Hepatocyte (in vitro differentiated cells): ENCODE measurements at regions not wholly inside any gene's neighbourhood (a gene's known extent, or its start where the extent isn't known, plus 50 kb on each side); places are given as distances from the start of the nearest gene placed in this dataset.
"Not testable (repeated sequence)": the region's sequence is repeated elsewhere in the genome, so short reads cannot be mapped to it uniquely, and the experiment has no call there.

Experiments used
- DNase-seq: peaks from one replicate; pipeline ENCODE4 v3.0.0-alpha.2; 2016; ENCODE audit warnings: low spot score
- H2AFZ ChIP-seq: fragments of 200-600 bp; sonication (generic); 2 replicates; pipeline ENCODE4 v1.6.0; 2016; ENCODE audit warnings: antibody characterized with exemption, mild to moderate bottlenecking
- H3K27ac ChIP-seq: fragments of 200-600 bp; sonication (generic); 2 replicates; pipeline ENCODE4 v1.5.1; 2016; ENCODE audit warnings: mild to moderate bottlenecking
- H3K27me3 ChIP-seq: fragments of 200-600 bp; sonication (generic); 2 replicates; pipeline ENCODE4 v1.6.1; 2016
- H3K36me3 ChIP-seq: fragments of 200-600 bp; sonication (generic); replicated peaks from 2 replicates; pipeline ENCODE4 v1.5.1; 2016; ENCODE audit warnings: low read depth; ENCODE audit not compliant: insufficient read depth
- H3K4me1 ChIP-seq: fragments of 200-600 bp; sonication (generic); 2 replicates; pipeline ENCODE4 v1.5.1; 2016; ENCODE audit warnings: mild to moderate bottlenecking, moderate library complexity; ENCODE audit not compliant: insufficient read depth
- H3K4me2 ChIP-seq: fragments of 200-600 bp; sonication (generic); 2 replicates; pipeline ENCODE4 v1.6.0; 2016
- H3K4me3 ChIP-seq: fragments of 200-600 bp; sonication (generic); 2 replicates; pipeline ENCODE4 v1.5.1; 2016; ENCODE audit warnings: mild to moderate bottlenecking
- H3K79me2 ChIP-seq: fragments of 200-600 bp; sonication (generic); 2 replicates; pipeline ENCODE4 v1.6.0; 2017; ENCODE audit warnings: mild to moderate bottlenecking
- H3K9me2 ChIP-seq: fragments of 200-600 bp; sonication (generic); replicated peaks from 2 replicates; pipeline ENCODE4 v1.6.0; 2017; ENCODE audit warnings: mild to moderate bottlenecking; ENCODE audit not compliant: insufficient read depth
- H3K9me3 ChIP-seq: fragments of 200-600 bp; sonication (generic); 2 replicates; pipeline ENCODE4 v1.5.1; 2016; ENCODE audit warnings: low read depth, mild to moderate bottlenecking
- H4K20me1 ChIP-seq: fragments of 200-600 bp; sonication (generic); 2 replicates; pipeline ENCODE4 v1.6.0; 2016; ENCODE audit warnings: mild to moderate bottlenecking; ENCODE audit not compliant: insufficient read depth, poor library complexity, severe bottlenecking
- EZH2 ChIP-seq: fragments of 200-600 bp; sonication (generic); IDR thresholded peaks from 2 replicates; pipeline ENCODE4 v1.6.1; 2016; ENCODE audit warnings: antibody characterized with exemption, mild to moderate bottlenecking, borderline replicate concordance
- EZH2phosphoT487 ChIP-seq: fragments of 200-600 bp; sonication (generic); IDR thresholded peaks from one replicate; pipeline ENCODE4 v1.6.1; 2018; ENCODE audit warnings: antibody characterized with exemption, mild to moderate bottlenecking, low read depth, moderate library complexity; ENCODE audit not compliant: unreplicated experiment, severe bottlenecking
- WGBS: methylation state at CpG from one replicate; pipeline ENCODE4 v1.1.6; 2016; ENCODE audit warnings: low lambda C conversion rate; ENCODE audit errors: missing lambda C conversion rate; 5-methylcytosine and 5-hydroxymethylcytosine counted together
- TF ChIP-seq, protein P1 (sequence below): fragments of 200-600 bp; sonication (generic); IDR thresholded peaks from 2 replicates; pipeline ENCODE4 v1.5.1; 2016; ENCODE audit warnings: antibody characterized with exemption, mild to moderate bottlenecking; ENCODE audit not compliant: poor library complexity

DNA sequence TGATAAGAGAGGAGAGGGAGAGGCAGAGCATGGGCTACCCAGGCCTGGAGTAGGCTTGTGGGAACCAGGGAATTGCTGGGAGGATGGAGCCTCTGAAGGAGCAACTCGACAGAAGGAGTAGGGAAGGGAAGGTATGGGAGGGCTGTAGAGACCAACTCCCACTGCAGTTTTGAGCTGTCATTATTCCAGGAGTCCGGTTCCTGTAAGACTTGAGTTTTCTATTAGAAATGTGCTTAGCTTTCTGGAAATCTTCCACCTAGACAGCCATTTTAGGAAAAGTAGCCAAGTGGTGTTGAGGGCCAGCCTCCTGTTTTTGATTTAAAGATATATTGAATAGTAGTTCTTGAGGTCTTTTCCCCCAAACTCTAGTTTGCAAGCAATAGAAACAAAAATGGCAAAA, 323.5 kb downstream of the LRRC70 start:
- 76% methylated on average over 2 of the region's 2 CpGs for WGBS
- H3K9me2 ChIP-seq, result no peaks in the 10 kb centered on the region

DNA sequence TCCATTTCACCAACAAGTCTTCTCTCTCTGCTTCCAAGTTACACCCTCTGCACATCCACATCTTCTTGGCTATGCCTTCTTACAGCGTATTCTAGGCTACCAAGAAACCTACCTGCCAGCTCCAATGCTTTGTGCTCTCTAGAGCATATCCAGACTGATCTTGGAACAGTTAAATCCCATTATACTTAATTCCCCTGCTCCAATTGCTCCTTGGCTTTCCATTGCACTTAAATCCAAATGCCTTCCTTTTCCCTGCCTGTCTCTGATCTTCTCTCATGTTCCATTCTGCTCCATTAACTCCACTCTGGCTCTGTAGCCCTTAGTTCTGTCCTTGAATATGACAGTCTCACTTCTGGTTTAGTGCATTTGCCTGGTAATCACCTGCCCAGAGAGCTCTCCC, 322.4 kb downstream of the LRRC70 start:
- Histone ChIP-seq H3K4me3 (no peak overlapping the region), H3K36me3 (no peaks in the 10 kb centered on the region), H3K79me2 (no peaks in the 10 kb centered on the region), H3K27me3 (no peaks in the 10 kb centered on the region), H3K27ac (no peak overlapping the region), H3K9me2 (no peaks in the 10 kb centered on the region), H3K9me3 (no peaks in the 10 kb centered on the region), H3K4me2 (no peak overlapping the region), H3K4me1 (no peaks in the 10 kb centered on the region), H4K20me1 (no peaks in the 10 kb centered on the region), H2AFZ (no peak overlapping the region)
- TF ChIP-seq EZH2, result no peak
- DNase-seq, result no peak
- WGBS, result 85% methylated on average over 1 of the region's 1 CpG

More for the DNA sequence above, 323.5 kb downstream of the LRRC70 start:
- Histone ChIP-seq H4K20me1 (no peaks in the 10 kb centered on the region), H3K4me3 (no peak overlapping the region), H3K4me1 (no peaks in the 10 kb centered on the region), H3K9me3 (no peaks in the 10 kb centered on the region), H3K36me3 (no peaks in the 10 kb centered on the region), H3K27me3 (no peaks in the 10 kb centered on the region), H3K79me2 (no peaks in the 10 kb centered on the region), H2AFZ (no peak overlapping the region), H3K27ac (no peak overlapping the region), H3K4me2 (no peak overlapping the region)
- no peak for TF ChIP-seq EZH2phosphoT487
- no peak for TF ChIP-seq EZH2
- TF ChIP-seq, protein P1, sequence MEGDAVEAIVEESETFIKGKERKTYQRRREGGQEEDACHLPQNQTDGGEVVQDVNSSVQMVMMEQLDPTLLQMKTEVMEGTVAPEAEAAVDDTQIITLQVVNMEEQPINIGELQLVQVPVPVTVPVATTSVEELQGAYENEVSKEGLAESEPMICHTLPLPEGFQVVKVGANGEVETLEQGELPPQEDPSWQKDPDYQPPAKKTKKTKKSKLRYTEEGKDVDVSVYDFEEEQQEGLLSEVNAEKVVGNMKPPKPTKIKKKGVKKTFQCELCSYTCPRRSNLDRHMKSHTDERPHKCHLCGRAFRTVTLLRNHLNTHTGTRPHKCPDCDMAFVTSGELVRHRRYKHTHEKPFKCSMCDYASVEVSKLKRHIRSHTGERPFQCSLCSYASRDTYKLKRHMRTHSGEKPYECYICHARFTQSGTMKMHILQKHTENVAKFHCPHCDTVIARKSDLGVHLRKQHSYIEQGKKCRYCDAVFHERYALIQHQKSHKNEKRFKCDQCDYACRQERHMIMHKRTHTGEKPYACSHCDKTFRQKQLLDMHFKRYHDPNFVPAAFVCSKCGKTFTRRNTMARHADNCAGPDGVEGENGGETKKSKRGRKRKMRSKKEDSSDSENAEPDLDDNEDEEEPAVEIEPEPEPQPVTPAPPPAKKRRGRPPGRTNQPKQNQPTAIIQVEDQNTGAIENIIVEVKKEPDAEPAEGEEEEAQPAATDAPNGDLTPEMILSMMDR, result no peak
- no peak for DNase-seq

DNA sequence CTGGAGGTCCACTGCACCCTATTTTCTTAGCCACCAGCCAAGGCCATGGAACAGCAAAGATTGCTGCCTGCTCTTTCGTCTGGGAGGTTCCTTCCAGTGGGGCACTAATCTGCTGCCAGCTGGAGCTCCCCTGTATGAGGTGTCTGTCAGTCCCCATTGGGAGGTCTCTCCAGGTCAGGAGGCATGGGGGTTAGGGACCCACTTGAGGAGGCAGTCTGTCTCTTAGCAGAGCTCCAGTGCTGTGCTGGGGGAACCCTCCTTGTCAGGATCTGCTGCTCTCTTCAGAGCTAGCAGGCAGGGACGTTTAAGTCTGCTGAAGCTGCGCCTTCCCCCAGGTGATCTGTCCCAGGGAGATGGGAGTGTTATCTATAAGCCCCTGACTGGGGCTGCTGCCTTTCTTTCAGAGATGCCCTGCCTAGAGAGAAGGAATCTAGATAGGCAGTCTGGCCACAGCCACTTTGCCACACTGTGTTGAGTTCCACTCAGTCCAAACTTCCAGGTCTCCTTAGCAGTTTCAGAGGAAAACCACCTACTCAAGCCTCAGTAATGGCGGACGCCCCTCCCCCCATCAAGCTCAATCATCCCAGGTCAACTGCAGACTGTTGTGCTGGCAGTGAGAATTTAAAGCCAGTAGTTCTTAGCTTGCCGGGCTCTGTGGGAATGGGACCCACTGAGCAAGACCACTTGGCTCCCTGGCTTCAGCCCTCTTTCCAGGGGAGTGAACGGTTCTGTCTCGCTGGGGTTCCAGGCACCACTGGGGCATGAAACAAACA, 317.7 kb downstream of the LRRC70 start:
- H3K4me2 ChIP-seq, result no peak overlapping the region
- no peaks in the 10 kb centered on the region for H3K36me3 ChIP-seq
- no peaks in the 10 kb centered on the region for H3K9me2 ChIP-seq
- H4K20me1 ChIP-seq, result no peaks in the 10 kb centered on the region
- TF ChIP-seq EZH2phosphoT487, result no peak
- no peak for TF ChIP-seq EZH2
- TF ChIP-seq, protein P1, result no peak
- no peaks in the 10 kb centered on the region for H3K27me3 ChIP-seq
- H3K4me3 ChIP-seq, result no peak overlapping the region
- H3K27ac ChIP-seq, result no peak overlapping the region
- no peak overlapping the region for H2AFZ ChIP-seq
- H3K4me1 ChIP-seq, result no peaks in the 10 kb centered on the region
- WGBS, result 82% methylated on average over 8 of the region's 8 CpGs
- no peaks in the 10 kb centered on the region for H3K9me3 ChIP-seq
- DNase-seq, result no peak
- H3K79me2 ChIP-seq, result no peaks in the 10 kb centered on the region

DNA sequence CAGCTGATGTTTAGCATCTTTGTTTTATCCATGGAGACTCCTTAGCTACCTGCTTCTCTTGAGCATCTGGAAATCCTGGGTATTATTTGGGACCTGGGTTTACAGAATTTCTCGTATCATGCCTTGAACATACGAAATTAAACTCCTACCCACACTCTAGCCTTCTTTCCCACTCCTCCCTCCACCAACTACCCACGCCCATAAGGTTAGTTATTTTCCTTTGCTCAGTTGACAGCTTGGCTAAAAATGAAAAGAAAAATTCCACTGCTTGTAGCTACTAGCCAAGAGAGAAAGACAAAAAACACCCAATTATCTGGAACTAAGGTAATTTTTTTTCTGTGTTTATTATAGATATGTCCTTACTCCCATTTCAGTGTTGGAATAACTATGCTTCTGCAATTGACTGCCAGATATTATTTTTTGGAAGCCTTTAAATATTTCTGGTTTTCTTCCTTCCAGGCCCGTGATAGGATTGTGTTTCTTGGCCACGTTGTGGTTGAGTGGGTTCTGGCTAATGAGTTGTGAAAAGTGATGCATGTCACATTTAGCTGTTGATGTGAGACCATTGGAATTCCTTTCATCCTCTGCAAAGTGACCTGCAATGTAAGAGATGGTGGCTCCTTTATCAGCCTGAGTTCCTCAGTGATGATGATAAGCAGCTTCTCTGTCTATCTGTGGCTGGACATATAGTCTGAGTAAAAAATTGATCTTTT, 308.1 kb downstream of the LRRC70 start:
- H2AFZ ChIP-seq, result no peak overlapping the region
- no peak overlapping the region for H3K4me2 ChIP-seq
- peak overlapping the region; percentile 43 for H3K27ac ChIP-seq
- no peaks in the 10 kb centered on the region for H3K36me3 ChIP-seq
- no peak overlapping the region for H3K4me3 ChIP-seq
- DNase-seq, result no peak
- no peaks in the 10 kb centered on the region for H4K20me1 ChIP-seq
- H3K9me3 ChIP-seq, result no peaks in the 10 kb centered on the region
- 55% methylated on average over 5 of the region's 5 CpGs for WGBS
- no peaks in the 10 kb centered on the region for H3K79me2 ChIP-seq
- H3K4me1 ChIP-seq, result peaks cover 7% of the 10 kb centered on the region
- no peaks in the 10 kb centered on the region for H3K27me3 ChIP-seq
- no peaks in the 10 kb centered on the region for H3K9me2 ChIP-seq
- TF ChIP-seq EZH2phosphoT487 (no peak), EZH2 (no peak)
- TF ChIP-seq, protein P1, result no peak

DNA sequence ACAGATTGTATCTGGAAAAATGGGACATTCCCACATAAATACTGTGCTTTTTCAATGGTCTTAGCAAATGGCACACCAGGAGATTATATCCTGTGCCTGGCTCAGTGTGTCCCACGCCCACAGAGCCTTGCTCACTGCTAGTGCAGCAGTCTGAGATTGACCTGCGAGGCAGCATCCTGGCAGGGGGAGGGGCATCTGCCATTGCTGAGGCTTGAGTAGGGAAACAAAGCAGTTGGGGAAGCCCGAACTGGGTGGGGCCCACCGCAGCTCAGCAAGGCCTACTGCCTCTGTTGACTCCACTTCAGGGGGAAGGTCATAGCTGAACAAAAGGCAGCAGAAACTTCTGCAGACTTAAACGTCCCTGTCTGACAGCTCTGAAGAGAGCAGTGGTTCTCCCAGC, 258.7 kb downstream of the LRRC70 start:
- H3K27ac ChIP-seq, H3K36me3 ChIP-seq, H3K4me3 ChIP-seq, DNase-seq, H3K4me2 ChIP-seq, H2AFZ ChIP-seq, H3K79me2 ChIP-seq, H3K9me3 ChIP-seq, H3K4me1 ChIP-seq, H4K20me1 ChIP-seq, H3K27me3 ChIP-seq, H3K9me2 ChIP-seq: not testable (repeated sequence)
- 81% methylated on average over 5 of the region's 5 CpGs for WGBS
